ENCODE measurements at regions not wholly inside any gene's neighbourhood (a gene's known extent, or its start where the extent isn't known, plus 50 kb on each side); places are given as distances from the start of the nearest gene placed in this dataset.
"Not testable (repeated sequence)": the region's sequence is repeated elsewhere in the genome, so short reads cannot be mapped to it uniquely, and the experiment has no call there.

DNA sequence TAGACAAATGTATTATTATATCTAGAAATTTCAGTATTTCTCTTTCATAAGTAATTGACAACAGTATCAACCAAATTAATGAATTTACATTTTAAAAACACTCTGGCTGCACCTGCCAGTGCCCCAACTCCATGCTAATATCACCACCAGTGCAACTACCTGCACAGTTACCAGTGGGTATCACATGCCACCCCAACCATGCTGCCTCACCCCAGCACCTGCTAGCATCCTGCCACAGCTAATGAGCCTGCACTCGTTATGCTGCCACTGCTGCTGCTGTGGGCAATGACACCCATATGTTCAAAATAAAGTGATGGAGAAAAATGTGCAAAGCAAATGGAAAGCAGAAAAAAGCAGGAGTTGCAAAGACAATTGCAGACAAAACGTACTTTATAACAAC lies 855.9 kb upstream of the MANEA start:
- no peaks in the 10 kb centered on the region for H3K36me3 ChIP-seq (ENCODE audit: control insufficient read depth in 1 of 2, insufficient read depth in 2 of 2, low read length in 2 of 2)
- no peaks in the 10 kb centered on the region for H3K79me1 ChIP-seq (ENCODE audit: low read length)
- H2BK120ac ChIP-seq (ENCODE audit: insufficient read depth, low read length, poor library complexity) = no peak overlapping the region
- no peak overlapping the region for H3K4me3 ChIP-seq (ENCODE audit: low read depth, low read length)
- no peak overlapping the region for H3K23ac ChIP-seq (ENCODE audit: low read length)
- no peak overlapping the region for H3K18ac ChIP-seq (ENCODE audit: low read length)
- H3K79me2 ChIP-seq (ENCODE audit: control insufficient read depth, insufficient read depth, low read length, poor library complexity) = no peaks in the 10 kb centered on the region
- H2BK12ac ChIP-seq (ENCODE audit: low read length) = no peak overlapping the region
- H3K9ac ChIP-seq (ENCODE audit: low read length) = no peak overlapping the region
- no peak overlapping the region for H4K8ac ChIP-seq (ENCODE audit: low read depth, low read length)
- no peaks in the 10 kb centered on the region for H3K27me3 ChIP-seq (ENCODE audit: insufficient read depth, low read length)
- H3K4ac ChIP-seq (ENCODE audit: low read depth, low read length) = no peak overlapping the region
- WGBS (ENCODE audit: extremely low coverage, insufficient coverage, insufficient read length) = no CpG with 5 or more reads among the region's 2 CpGs
- no peak overlapping the region for H2AK5ac ChIP-seq (ENCODE audit: low read length)
- no peak overlapping the region for H2AFZ ChIP-seq (ENCODE audit: insufficient read depth, low read length, poor library complexity)
- no peak overlapping the region for H4K12ac ChIP-seq (ENCODE audit: low read depth, low read length)
- H3K27ac ChIP-seq (ENCODE audit: low read depth, low read length) = no peak overlapping the region
- H3K14ac ChIP-seq (ENCODE audit: low read length) = no peak overlapping the region
- H3K9me3 ChIP-seq (ENCODE audit: insufficient read depth, low read depth, low read length) = no peaks in the 10 kb centered on the region
- no peak overlapping the region for H4K91ac ChIP-seq (ENCODE audit: low read depth, low read length)
- H3K4me2 ChIP-seq (ENCODE audit: low read length) = no peak overlapping the region
- DNase-seq = no peak
- H3K4me1 ChIP-seq (ENCODE audit: control insufficient read depth in 1 of 2, insufficient read depth in 2 of 2, low read length in 2 of 2) = no peaks in the 10 kb centered on the region
- H2BK5ac ChIP-seq (ENCODE audit: low read depth, low read length, poor library complexity) = no peak overlapping the region

DNA sequence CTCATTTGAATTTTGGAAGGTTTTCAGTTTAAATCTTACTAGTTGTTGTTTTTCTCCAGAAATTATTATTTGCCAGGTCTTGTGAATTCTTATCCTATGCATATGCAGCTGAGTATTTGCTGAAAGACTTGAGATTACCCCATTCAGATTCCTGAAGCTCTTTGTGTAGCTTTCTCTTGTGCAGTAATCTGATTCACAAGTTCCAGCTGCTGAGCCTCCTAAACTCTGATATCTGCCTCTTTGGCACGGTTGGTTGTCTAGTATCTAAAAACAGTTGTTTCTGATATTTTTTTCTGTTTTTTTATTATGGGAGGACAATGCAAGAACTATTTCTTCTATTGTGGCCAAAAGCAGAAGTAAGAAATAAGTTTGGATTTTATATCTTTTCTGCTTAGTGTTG lies 863.9 kb upstream of the MANEA start:
- no CpG with 5 or more reads among the region's 1 CpG for WGBS (ENCODE audit: extremely low coverage, insufficient coverage, insufficient read length)
- no peak overlapping the region for H4K12ac ChIP-seq (ENCODE audit: low read depth, low read length)
- no peak for DNase-seq
- H3K79me2 ChIP-seq (ENCODE audit: control insufficient read depth, insufficient read depth, low read length, poor library complexity) = no peaks in the 10 kb centered on the region
- no peak overlapping the region for H3K27ac ChIP-seq (ENCODE audit: low read depth, low read length)
- H3K23ac ChIP-seq (ENCODE audit: low read length) = no peak overlapping the region
- H2BK5ac ChIP-seq (ENCODE audit: low read depth, low read length, poor library complexity) = no peak overlapping the region
- H3K4ac ChIP-seq (ENCODE audit: low read depth, low read length) = no peak overlapping the region
- no peaks in the 10 kb centered on the region for H3K36me3 ChIP-seq (ENCODE audit: control insufficient read depth in 1 of 2, insufficient read depth in 2 of 2, low read length in 2 of 2)
- H3K4me1 ChIP-seq (ENCODE audit: control insufficient read depth in 1 of 2, insufficient read depth in 2 of 2, low read length in 2 of 2) = no peaks in the 10 kb centered on the region
- no peak overlapping the region for H4K8ac ChIP-seq (ENCODE audit: low read depth, low read length)
- no peak overlapping the region for H2BK120ac ChIP-seq (ENCODE audit: insufficient read depth, low read length, poor library complexity)
- H3K4me3 ChIP-seq (ENCODE audit: low read depth, low read length) = no peak overlapping the region
- no peak overlapping the region for H3K4me2 ChIP-seq (ENCODE audit: low read length)
- no peak overlapping the region for H2AFZ ChIP-seq (ENCODE audit: insufficient read depth, low read length, poor library complexity)
- H3K27me3 ChIP-seq (ENCODE audit: insufficient read depth, low read length) = no peaks in the 10 kb centered on the region
- H4K91ac ChIP-seq (ENCODE audit: low read depth, low read length) = no peak overlapping the region
- H3K9me3 ChIP-seq (ENCODE audit: insufficient read depth, low read depth, low read length) = no peaks in the 10 kb centered on the region
- H3K9ac ChIP-seq (ENCODE audit: low read length) = no peak overlapping the region
- no peak overlapping the region for H3K18ac ChIP-seq (ENCODE audit: low read length)
- H3K79me1 ChIP-seq (ENCODE audit: low read length) = no peaks in the 10 kb centered on the region
- H2BK12ac ChIP-seq (ENCODE audit: low read length) = no peak overlapping the region
- H3K14ac ChIP-seq (ENCODE audit: low read length) = no peak overlapping the region
- H2AK5ac ChIP-seq (ENCODE audit: low read length) = no peak overlapping the region

DNA sequence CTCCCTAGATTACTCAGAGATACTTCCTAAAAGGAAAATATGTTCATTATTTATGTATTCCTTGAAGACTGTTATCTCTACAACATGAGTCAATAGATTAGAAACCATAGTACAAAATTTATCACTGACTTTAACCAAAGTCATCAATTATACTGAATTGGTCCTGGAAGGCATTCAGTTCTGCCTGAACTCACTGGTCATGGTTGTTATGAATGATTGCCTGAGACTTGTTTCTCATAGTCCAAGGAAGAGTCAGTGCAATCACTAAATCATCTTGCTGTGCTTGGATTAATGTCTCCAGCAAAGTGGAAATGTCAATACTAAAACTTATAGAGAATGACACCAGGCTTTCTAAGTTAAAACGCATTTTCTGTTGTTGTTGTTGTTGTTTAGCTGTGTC lies 878.6 kb upstream of the MANEA start:
- Histone ChIP-seq H2AFZ (ENCODE audit: insufficient read depth, low read length, poor library complexity) (no peak overlapping the region), H3K23ac (ENCODE audit: low read length) (no peak overlapping the region), H2BK5ac (ENCODE audit: low read depth, low read length, poor library complexity) (no peak overlapping the region), H4K8ac (ENCODE audit: low read depth, low read length) (no peak overlapping the region), H3K9ac (ENCODE audit: low read length) (no peak overlapping the region), H3K79me1 (ENCODE audit: low read length) (no peaks in the 10 kb centered on the region), H3K4me2 (ENCODE audit: low read length) (no peak overlapping the region), H2BK120ac (ENCODE audit: insufficient read depth, low read length, poor library complexity) (no peak overlapping the region), H3K79me2 (ENCODE audit: control insufficient read depth, insufficient read depth, low read length, poor library complexity) (no peaks in the 10 kb centered on the region), H4K12ac (ENCODE audit: low read depth, low read length) (no peak overlapping the region), H3K36me3 (ENCODE audit: control insufficient read depth in 1 of 2, insufficient read depth in 2 of 2, low read length in 2 of 2) (no peaks in the 10 kb centered on the region), H2AK5ac (ENCODE audit: low read length) (no peak overlapping the region), H3K14ac (ENCODE audit: low read length) (no peak overlapping the region), H3K9me3 (ENCODE audit: insufficient read depth, low read depth, low read length) (no peaks in the 10 kb centered on the region), H2BK12ac (ENCODE audit: low read length) (no peak overlapping the region), H4K91ac (ENCODE audit: low read depth, low read length) (no peak overlapping the region), H3K18ac (ENCODE audit: low read length) (no peak overlapping the region), H3K27me3 (ENCODE audit: insufficient read depth, low read length) (no peaks in the 10 kb centered on the region), H3K4ac (ENCODE audit: low read depth, low read length) (no peak overlapping the region), H3K4me3 (ENCODE audit: low read depth, low read length) (no peak overlapping the region), H3K4me1 (ENCODE audit: control insufficient read depth in 1 of 2, insufficient read depth in 2 of 2, low read length in 2 of 2) (no peaks in the 10 kb centered on the region), H3K27ac (ENCODE audit: low read depth, low read length) (no peak overlapping the region)
- DNase-seq = no peak
- no CpG with 5 or more reads among the region's 1 CpG for WGBS (ENCODE audit: extremely low coverage, insufficient coverage, insufficient read length)

DNA sequence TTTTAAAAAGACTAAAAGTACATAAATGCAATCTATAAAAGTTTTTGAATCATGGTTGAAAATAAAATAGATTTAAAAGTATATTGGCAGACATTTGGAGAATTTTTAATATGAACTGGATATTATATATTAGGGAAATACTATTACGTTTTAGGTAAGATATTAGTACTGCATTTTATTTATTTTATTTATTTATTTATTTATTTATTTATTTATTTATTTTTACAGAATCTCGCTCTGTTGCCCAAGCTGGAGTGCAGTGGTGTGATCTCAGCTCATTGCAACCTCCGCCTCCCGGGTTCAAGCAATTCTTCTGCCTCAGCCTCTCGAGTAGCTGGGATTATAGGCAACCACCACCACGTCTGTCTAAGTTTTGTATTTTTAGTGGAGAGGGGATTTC lies 890.1 kb upstream of the MANEA start:
- H3K36me3 ChIP-seq (ENCODE audit: control insufficient read depth in 1 of 2, insufficient read depth in 2 of 2, low read length in 2 of 2); H3K79me2 ChIP-seq (ENCODE audit: control insufficient read depth, insufficient read depth, low read length, poor library complexity); H3K4me3 ChIP-seq (ENCODE audit: low read depth, low read length); H2BK12ac ChIP-seq (ENCODE audit: low read length); H3K9ac ChIP-seq (ENCODE audit: low read length); H4K91ac ChIP-seq (ENCODE audit: low read depth, low read length); H3K4me1 ChIP-seq (ENCODE audit: control insufficient read depth in 1 of 2, insufficient read depth in 2 of 2, low read length in 2 of 2); H3K9me3 ChIP-seq (ENCODE audit: insufficient read depth, low read depth, low read length); DNase-seq; H3K18ac ChIP-seq (ENCODE audit: low read length); H3K27me3 ChIP-seq (ENCODE audit: insufficient read depth, low read length); H3K23ac ChIP-seq (ENCODE audit: low read length); H3K4ac ChIP-seq (ENCODE audit: low read depth, low read length); H3K4me2 ChIP-seq (ENCODE audit: low read length); H2BK5ac ChIP-seq (ENCODE audit: low read depth, low read length, poor library complexity); H3K27ac ChIP-seq (ENCODE audit: low read depth, low read length); H4K12ac ChIP-seq (ENCODE audit: low read depth, low read length); H2AFZ ChIP-seq (ENCODE audit: insufficient read depth, low read length, poor library complexity); H2AK5ac ChIP-seq (ENCODE audit: low read length); H2BK120ac ChIP-seq (ENCODE audit: insufficient read depth, low read length, poor library complexity); H3K14ac ChIP-seq (ENCODE audit: low read length); H3K79me1 ChIP-seq (ENCODE audit: low read length); H4K8ac ChIP-seq (ENCODE audit: low read depth, low read length): not testable (repeated sequence)
- no CpG with 5 or more reads among the region's 6 CpGs for WGBS (ENCODE audit: extremely low coverage, insufficient coverage, insufficient read length)

Data from trophoblast cell (in vitro differentiated cells and primary cell).